T-helper 17 cell (primary cell): ENCODE measurements at regions not wholly inside any gene's neighbourhood (a gene's known extent, or its start where the extent isn't known, plus 50 kb on each side); places are given as distances from the start of the nearest gene placed in this dataset.

Experiments
- ATAC-seq: fragments of 150-1000 bp; cut with Tn5 transposase; 2 replicates; pipeline ENCODE4 v1.10.0; 2021; ENCODE audit warnings: mild to moderate bottlenecking, moderate library complexity
- DNase-seq, 3 donors: peaks; one replicate each; pipeline versions ENCODE4 v3.0.0 to v3.0.0-alpha.2; 2020 to 2021
- H3K9me3 ChIP-seq: one replicate; pipeline ENCODE4 v1.7.0; 2013; ENCODE audit warnings: low read length, mild to moderate bottlenecking; ENCODE audit not compliant: control insufficient read depth, poor library complexity, severe bottlenecking
- H3K27ac Mint-ChIP-seq: one replicate; pipeline ENCODE4 v1.8.0; 2022; ENCODE audit warnings: mild to moderate bottlenecking, moderate library complexity, mixed read lengths
- H3K27me3 Mint-ChIP-seq: one replicate; pipeline ENCODE4 v1.8.0; 2022; ENCODE audit warnings: mixed read lengths
- H3K36me3 Mint-ChIP-seq: one replicate; pipeline ENCODE4 v1.8.0; 2022; ENCODE audit warnings: low read depth, mixed read lengths
- H3K4me1 Mint-ChIP-seq: one replicate; pipeline ENCODE4 v1.8.0; 2022; ENCODE audit warnings: mild to moderate bottlenecking, mixed read lengths
- H3K4me3 Mint-ChIP-seq: one replicate; pipeline ENCODE4 v1.8.0; 2022; ENCODE audit warnings: mild to moderate bottlenecking, moderate library complexity, mixed read lengths

DNA sequence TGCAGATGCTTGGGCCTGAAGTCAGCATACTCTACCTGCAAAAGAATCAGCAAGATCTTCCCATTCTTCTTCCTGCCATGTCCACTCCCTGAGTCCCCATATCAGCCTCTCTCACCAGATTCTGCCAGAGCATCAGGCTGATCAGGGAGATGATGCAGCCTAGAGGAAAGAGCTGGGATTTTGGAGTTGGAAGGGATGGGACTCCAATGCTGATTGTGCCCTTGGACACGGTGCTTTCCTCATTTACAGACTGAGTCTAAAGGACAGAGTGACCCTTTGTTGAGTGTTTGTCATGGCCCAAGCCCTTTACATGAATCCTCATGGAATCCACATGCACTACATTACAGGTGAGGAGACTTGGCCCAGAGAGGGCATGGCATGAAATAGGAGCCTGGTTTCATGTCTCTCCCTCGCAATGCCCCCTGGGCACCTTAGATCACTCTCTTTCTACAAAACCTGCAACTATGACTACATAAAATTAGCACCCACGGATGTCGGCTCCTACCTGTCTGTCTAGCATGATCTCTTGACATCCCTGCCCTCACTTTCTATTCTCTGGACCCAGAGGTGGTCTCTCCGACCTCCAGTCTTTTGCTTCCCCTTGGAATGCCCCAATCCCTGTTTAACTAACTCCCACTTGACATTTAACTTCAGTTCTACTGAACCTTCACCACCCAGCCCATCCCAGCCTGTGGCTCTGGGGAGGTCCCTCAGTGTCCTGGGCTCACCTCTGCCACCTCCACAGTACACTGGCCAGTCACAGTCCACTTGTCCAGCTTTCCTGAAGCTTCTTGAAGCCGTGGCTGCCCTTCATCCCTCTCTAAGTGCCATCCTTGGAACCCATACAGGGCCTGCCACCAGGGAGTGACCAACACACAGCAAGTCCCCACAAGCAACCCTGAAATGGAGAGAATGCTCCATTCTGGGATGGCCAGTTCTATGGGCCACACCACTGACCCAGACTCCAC lies 173.5 kb downstream of the ABHD5 start:
- DNase-seq (no peak), ATAC-seq (no peak)
- H3K27me3 Mint-ChIP-seq, result peaks cover 69% of the 10 kb centered on the region
- H3K4me1 Mint-ChIP-seq, result no peaks in the 10 kb centered on the region
- H3K4me3 Mint-ChIP-seq, result no peak overlapping the region
- no peak overlapping the region for H3K27ac Mint-ChIP-seq
- H3K36me3 Mint-ChIP-seq, result peaks cover 4% of the 10 kb centered on the region
- H3K9me3 ChIP-seq, result peaks cover 1% of the 10 kb centered on the region

DNA sequence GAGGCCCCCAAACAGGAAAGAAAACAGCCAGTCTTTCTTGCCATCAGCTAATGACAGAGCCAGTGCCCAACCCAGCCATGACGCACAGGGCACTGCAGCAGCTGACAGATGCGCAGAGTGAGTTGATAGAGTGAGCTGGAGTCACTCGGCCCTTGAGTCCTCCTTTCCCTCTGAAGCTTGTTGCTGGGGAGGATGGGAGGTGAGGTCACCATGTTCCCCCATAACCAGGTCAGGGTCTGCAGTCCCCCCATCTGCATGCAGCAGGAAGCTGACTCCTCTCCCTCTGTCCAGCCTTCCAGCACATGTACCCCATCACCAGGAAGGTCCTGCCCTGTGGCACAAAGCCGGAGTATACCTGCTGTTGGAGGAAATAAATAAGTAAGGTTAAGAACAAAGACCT lies 174.6 kb downstream of the ABHD5 start:
- H3K4me1 Mint-ChIP-seq, result no peaks in the 10 kb centered on the region
- H3K4me3 Mint-ChIP-seq, result no peak overlapping the region
- peaks cover 4% of the 10 kb centered on the region for H3K9me3 ChIP-seq
- peaks cover 70% of the 10 kb centered on the region for H3K27me3 Mint-ChIP-seq
- no peak for DNase-seq
- no peak for ATAC-seq
- no peak overlapping the region for H3K27ac Mint-ChIP-seq
- H3K36me3 Mint-ChIP-seq, result peaks cover 4% of the 10 kb centered on the region

DNA sequence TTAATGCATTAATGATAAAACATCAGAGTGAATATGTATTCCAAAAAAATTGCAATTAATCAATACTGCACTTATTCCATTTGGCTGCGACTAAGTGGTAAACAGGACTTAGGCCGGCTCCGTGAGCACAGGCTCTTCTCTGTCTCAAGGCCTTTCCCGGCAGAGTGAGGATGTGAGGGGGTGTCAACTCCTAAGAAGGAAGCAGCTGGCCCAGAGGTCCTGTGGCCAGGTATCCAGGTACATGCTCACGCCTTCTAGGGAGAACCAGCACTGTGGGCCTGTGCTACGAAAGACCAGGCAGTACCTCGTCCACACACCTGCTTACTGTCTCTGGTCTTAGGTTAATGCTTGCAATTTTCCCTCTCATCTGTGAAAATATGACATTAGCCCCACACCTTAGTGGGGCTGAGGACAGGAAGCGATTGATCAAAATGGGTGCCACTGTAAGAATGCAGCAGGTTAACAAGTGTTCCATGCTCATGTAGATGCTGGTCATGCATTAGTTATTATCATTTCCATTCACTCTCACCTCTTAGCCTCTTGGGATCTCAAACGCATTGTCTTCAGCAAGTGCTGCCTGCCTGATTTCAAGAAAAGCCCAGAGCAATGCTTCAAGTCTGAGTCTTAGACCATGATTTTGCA lies 175.3 kb downstream of the ABHD5 start:
- no peak for DNase-seq

DNA sequence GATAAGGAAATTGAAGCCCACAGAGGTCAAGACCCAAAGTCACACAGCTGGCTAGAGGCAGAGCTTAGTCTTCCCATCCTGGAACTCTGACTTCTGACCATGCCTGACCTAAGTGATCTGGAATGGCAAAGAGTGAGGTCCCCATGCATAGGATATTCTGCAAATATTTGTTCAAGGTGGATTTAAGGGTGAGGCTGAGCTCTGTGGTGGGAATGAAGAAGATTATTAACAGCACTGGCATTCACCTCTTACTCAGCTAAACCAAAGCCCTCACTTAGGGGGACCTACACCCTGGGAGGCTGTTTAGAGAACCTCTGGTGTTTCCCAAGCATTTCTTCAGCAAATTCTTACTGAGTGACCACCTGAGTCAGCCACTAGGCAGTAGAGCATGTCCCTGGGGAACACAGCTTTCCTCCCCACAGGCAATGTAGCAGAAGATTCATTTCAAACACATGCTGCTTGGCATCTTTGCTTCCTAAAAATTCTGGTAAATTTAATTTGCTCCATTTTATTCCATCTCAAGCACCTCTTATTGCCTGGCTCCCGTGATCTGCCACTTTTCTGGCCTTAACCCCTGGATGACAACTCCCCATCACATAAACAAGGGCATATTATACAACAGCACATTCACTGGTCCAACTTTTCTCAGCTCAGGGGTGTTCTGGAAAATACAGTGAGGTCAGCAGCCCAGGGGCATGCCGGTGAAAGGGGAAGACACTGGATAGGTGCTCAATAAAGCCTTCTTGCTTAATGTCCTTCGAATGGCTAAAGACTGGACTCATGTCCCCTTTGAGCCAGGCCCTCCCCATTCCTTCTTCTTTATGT lies 176.0 kb downstream of the ABHD5 start:
- Mint-ChIP-seq H3K4me1 (no peaks in the 10 kb centered on the region), H3K4me3 (no peak overlapping the region), H3K36me3 (peaks cover 4% of the 10 kb centered on the region), H3K27ac (no peak overlapping the region), H3K27me3 (peaks cover 68% of the 10 kb centered on the region)
- DNase-seq, result no peak
- peaks cover 4% of the 10 kb centered on the region for H3K9me3 ChIP-seq
- no peak for ATAC-seq

More for the DNA sequence above, 175.3 kb downstream of the ABHD5 start:
- no peaks in the 10 kb centered on the region for H3K4me1 Mint-ChIP-seq
- no peak overlapping the region for H3K4me3 Mint-ChIP-seq
- no peak for ATAC-seq
- H3K9me3 ChIP-seq, result peaks cover 4% of the 10 kb centered on the region
- peaks cover 68% of the 10 kb centered on the region for H3K27me3 Mint-ChIP-seq
- H3K36me3 Mint-ChIP-seq, result peaks cover 4% of the 10 kb centered on the region
- H3K27ac Mint-ChIP-seq, result no peak overlapping the region

DNA sequence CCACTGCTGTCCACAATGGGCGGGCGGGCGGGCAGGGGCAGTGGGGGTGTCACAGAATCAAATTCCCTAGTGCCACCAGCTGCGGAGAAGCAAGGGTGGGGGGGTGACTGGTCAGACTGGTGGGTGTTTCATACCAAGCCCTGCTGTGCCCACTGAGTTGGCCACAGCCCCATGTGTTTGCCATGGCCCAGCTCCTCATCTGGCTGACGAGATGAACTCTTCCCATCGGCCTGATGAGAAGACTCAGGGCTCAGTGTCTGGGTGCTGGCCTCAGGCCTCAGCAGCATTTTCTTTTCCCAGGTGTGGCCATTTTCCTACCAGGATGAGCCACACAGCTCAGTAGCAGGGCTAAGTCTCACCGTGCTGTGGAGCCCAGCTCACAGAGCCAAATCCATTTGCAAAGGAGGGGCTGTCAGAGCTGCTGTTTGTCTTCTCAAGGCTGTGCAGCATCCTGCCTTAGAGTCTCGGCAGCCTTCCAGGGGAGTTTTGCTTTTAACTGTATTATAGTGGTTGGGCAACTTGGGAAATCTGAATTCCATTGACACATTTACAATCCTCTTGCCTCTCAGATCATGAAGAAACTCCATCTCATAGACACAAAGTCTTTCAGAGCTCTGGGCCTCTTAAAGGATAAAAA lies 176.8 kb downstream of the ABHD5 start:
- Mint-ChIP-seq H3K4me1 (peaks cover 2% of the 10 kb centered on the region), H3K4me3 (no peak overlapping the region), H3K27me3 (peaks cover 68% of the 10 kb centered on the region), H3K36me3 (peaks cover 4% of the 10 kb centered on the region), H3K27ac (no peak overlapping the region)
- H3K9me3 ChIP-seq, result peaks cover 4% of the 10 kb centered on the region
- no peak for DNase-seq
- no peak for ATAC-seq

DNA sequence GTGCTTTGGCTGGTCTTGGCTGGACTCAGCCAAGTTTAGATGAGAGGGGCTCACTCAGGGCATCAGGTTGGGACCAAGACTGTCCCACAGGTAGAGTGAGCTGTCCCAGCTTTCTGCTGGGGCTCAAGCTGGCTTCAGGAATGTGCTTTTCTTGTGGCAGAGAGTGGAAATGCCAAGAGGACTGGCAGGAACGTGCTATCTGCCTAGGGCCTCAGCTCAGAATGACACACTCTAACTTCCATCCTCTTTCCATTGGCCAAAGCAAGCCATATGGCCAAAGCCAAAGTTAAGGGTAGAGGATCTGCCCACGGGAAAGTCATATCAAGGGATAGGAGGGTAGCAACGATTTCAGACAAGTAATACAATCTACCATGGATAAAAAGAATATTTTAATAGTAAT lies 178.8 kb downstream of the ABHD5 start:
- Mint-ChIP-seq H3K4me3 (no peak overlapping the region), H3K36me3 (no peaks in the 10 kb centered on the region), H3K4me1 (peaks cover 6% of the 10 kb centered on the region), H3K27me3 (peaks cover 55% of the 10 kb centered on the region), H3K27ac (no peak overlapping the region)
- ATAC-seq (no peak), DNase-seq (no peak)
- H3K9me3 ChIP-seq, result peaks cover 4% of the 10 kb centered on the region

DNA sequence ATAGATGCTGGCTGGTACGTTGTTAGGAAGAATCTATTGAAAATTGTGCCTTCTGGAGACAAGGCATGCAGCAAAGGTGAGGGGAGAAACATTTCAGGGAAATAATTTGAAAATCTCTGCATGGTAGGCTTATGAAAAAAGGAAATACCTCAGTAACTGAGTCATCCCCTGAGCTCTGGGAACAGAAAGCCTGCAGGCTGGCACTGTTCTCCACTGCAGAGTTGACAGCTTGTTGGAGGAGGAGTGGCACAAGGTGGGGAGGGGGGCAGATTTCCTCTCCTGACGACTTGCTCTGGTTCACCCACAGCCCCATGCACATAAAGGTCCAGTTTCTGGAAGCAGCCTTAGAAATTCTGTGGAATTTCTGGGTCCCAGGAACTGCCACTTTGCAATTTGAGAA lies 179.4 kb downstream of the ABHD5 start:
- ATAC-seq (no peak), DNase-seq (no peak)
- H3K27me3 Mint-ChIP-seq, result peaks cover 49% of the 10 kb centered on the region
- H3K4me1 Mint-ChIP-seq, result peaks cover 6% of the 10 kb centered on the region
- H3K4me3 Mint-ChIP-seq, result no peak overlapping the region
- no peak overlapping the region for H3K27ac Mint-ChIP-seq
- H3K36me3 Mint-ChIP-seq, result no peaks in the 10 kb centered on the region
- H3K9me3 ChIP-seq, result peaks cover 4% of the 10 kb centered on the region

DNA sequence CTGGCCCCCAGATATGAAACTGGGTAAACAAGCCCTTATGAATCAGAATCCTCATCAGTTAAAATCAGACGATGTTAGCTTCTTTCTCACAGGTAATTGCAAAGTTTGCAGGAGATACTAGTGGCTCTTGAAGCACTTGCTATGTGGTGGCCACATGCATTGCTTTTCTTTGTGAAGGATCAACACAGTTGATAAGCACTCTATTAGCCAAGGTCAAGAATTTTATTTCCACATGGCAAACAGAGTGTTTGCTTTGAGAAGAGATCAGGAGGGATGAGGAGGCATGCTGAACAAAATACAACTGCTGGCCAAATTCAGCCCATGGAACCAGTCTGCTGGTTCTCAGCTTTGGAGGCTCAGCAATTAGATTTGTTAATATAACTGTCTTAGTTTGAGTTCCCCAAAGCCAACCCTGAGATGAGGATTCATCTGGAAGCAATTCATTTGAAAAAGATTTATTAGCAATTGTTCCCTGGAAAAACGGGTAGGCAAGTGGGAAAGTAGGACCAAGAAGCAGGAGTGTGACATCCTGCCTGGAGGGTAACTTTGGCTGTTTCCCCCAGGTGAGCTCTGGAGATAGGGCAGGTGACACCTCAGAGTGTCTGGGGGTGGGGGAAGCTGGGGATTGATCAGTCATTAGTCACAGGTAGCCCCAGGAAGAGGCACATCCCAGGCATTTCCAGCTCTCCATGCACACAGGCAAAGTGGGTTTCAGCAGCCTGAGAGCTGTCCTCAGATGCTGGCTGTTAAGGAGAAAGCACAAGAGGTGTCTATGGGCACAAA lies 180.3 kb downstream of the ABHD5 start:
- H3K27ac Mint-ChIP-seq, result no peak overlapping the region

DNA sequence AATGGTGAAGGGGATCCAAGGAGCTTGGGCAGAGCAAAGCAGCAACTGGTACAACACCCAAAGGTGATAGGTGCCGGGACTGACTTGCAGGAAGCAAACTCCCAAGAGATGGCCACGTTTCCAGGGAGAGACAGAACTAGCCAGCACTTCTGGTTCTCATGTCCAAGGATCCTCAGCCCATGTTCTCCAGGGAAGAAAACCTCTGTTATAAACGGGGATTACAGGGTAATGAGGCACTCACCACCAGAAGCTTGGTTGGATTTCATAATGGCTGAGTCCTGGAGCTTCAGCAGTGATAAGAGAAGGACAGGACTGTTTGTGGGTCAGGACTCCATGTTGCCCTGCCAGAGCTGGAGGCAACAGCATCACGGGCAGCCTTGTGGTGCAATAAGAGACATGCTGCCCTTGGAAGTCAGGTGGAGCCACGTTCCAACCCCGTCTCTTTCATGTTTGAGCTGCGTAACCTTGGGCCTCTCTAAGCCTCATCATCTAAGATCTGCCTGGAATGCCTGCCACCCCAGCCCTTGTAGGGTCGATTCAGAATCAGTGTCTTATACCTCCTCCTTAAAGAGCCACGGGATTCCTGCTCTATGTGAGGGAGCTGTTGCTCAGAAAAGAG lies 181.0 kb downstream of the ABHD5 start:
- Mint-ChIP-seq H3K4me3 (no peak overlapping the region), H3K27me3 (peaks cover 47% of the 10 kb centered on the region), H3K36me3 (no peaks in the 10 kb centered on the region), H3K27ac (no peak overlapping the region), H3K4me1 (peaks cover 6% of the 10 kb centered on the region)
- DNase-seq (no peak), ATAC-seq (no peak)
- peaks cover 4% of the 10 kb centered on the region for H3K9me3 ChIP-seq

More for the DNA sequence above, 180.3 kb downstream of the ABHD5 start:
- ATAC-seq (no peak), DNase-seq (no peak)
- no peak overlapping the region for H3K4me3 Mint-ChIP-seq
- H3K36me3 Mint-ChIP-seq, result no peaks in the 10 kb centered on the region
- peaks cover 6% of the 10 kb centered on the region for H3K4me1 Mint-ChIP-seq
- H3K27me3 Mint-ChIP-seq, result peaks cover 47% of the 10 kb centered on the region
- peaks cover 4% of the 10 kb centered on the region for H3K9me3 ChIP-seq

DNA sequence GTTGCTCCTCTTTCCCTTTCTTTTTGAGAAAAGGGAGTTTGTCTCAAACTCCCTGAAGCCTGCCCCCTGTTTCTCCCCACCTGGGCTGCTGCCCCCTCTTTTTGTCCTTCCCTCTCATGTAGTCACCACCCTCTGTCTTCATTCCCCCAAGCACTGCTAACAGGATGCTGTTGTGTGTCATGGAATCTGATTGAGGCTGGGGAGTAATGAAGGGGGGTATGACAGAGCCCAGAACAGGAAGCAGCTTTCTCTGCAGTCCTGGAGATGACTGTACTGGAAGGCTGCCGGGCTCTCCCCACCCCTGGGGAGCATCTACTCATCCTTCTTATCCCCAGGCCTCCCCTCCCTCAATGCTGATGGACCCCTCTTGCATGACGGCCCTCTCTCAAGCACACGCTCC lies 181.6 kb downstream of the ABHD5 start:
- H3K36me3 Mint-ChIP-seq, result peaks cover 2% of the 10 kb centered on the region
- no peak overlapping the region for H3K27ac Mint-ChIP-seq
- H3K27me3 Mint-ChIP-seq, result peaks cover 48% of the 10 kb centered on the region
- no peak for DNase-seq
- ATAC-seq, result no peak
- H3K4me1 Mint-ChIP-seq, result peaks cover 6% of the 10 kb centered on the region
- peaks cover 4% of the 10 kb centered on the region for H3K9me3 ChIP-seq
- H3K4me3 Mint-ChIP-seq, result no peak overlapping the region

DNA sequence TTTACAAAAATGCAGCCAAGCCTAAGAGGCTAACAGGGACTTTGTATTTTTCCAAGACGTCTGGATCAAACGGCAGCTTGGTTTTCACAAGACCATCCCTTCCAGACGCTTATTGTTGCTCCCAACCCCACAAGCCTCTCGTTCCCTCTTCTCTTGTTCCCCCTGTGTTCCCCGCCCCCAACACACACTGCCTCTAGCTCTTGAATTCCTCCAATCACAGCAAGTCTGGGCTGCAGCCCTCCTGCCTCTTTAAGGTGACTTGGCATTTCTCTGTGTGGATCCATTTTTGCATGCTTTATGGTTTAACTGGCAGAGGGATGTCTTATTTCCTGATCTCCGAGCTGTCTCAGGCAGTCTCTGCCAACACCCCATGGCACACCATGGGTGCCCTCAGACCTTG lies 182.2 kb downstream of the ABHD5 start:
- Mint-ChIP-seq H3K27ac (no peak overlapping the region), H3K36me3 (peaks cover 2% of the 10 kb centered on the region), H3K27me3 (peaks cover 53% of the 10 kb centered on the region), H3K4me3 (no peak overlapping the region), H3K4me1 (peaks cover 6% of the 10 kb centered on the region)
- ATAC-seq, result no peak
- no peak for DNase-seq
- peaks cover 4% of the 10 kb centered on the region for H3K9me3 ChIP-seq

DNA sequence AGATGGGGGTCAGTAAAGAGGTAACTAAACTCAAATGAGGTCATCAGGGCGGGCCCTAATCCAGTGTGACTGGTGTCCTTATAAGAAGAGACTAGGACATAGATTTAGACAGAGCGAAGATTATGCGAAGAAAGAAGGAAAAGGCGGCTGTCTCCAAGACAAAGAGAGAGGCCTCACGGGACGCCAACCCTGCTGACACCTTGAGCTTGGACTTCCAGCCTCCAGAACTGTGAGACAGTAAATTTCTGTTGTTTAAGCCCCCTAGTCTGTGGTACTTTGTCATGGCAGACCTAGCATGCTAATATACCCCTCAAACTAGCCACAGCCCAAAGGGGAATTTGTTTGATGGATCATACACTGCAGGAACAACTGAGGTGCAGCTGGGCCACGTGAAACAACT lies 183.0 kb downstream of the ABHD5 start:
- peaks cover 55% of the 10 kb centered on the region for H3K27me3 Mint-ChIP-seq
- no peak overlapping the region for H3K4me3 Mint-ChIP-seq
- peaks cover 4% of the 10 kb centered on the region for H3K9me3 ChIP-seq
- DNase-seq (no peak), ATAC-seq (no peak)
- H3K36me3 Mint-ChIP-seq, result peaks cover 2% of the 10 kb centered on the region
- no peak overlapping the region for H3K27ac Mint-ChIP-seq
- H3K4me1 Mint-ChIP-seq, result peaks cover 6% of the 10 kb centered on the region
